Right lobe of liver (tissue), 4 donors: ENCODE measurements at regions not wholly inside any gene's neighbourhood (a gene's known extent, or its start where the extent isn't known, plus 50 kb on each side); places are given as distances from the start of the nearest gene placed in this dataset.

ENCODE experiments used
- POLR2A ChIP-seq: fragments of 450-650 bp; IDR thresholded peaks from one replicate; pipeline ENCODE4 v1.6.1; 2017; ENCODE audit warnings: antibody characterized with exemption, mild to moderate bottlenecking
- TF ChIP-seq, protein P1 (sequence below), 4 donors: fragments of 200-600 bp in 3 of 4; fragments of 450-650 bp in 1 of 4; IDR thresholded peaks; one replicate each; pipeline versions ENCODE4 v1.5.1 to v1.8.0; 2016 to 2022; ENCODE audit warnings: antibody characterized with exemption in 4 of 4, mild to moderate bottlenecking in 2 of 4
- donor health status: DM: no; HTN: no; CAD: no.
- donor health status: DM: no; HTN: no; CAD: no.
- donor health status: DM: no; HTN: yes; CAD: no.

DNA sequence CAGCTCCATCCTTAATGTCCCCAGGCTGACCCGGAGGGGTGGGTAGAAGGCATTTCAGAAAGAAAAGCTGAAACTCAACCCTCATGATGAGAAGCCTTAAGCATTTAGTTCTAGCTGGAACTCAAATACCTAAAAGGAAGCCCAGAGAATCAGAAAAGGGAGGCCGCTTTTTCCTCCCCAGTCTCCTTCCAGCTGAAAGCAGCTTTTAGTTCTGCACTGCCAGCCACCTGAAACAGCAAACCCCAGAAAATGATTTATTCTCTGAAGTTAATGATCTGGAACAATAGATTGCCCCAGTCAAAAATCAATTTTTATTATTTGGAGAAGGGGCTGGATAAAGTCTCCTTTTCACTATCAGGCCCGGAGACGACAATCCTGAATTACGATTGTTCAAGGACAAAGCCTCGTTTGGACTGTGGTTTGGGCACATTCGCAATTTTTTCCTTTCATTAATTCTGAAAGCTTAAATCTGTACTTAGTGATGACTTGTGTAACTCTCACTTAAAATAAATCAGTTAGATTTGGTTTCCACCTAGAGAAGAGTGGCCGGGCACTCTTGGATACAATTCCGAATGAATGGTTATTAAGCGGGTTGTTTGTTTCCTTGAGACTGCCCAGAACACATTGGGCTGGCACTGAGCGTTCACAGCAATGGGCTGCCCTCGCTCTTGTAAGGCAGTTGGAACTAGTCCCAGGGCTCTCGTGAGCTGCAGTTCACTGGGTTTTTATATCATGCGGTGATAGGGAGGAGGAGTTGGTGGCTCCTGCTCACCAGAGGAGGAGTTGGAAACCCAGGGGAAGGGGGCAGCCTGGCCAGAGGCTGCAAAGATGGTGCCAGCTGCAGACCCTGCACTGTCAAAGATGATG, 262.2 kb downstream of the CCSER2 start:
- TF ChIP-seq POLR2A = no peak
- TF ChIP-seq, protein P1, sequence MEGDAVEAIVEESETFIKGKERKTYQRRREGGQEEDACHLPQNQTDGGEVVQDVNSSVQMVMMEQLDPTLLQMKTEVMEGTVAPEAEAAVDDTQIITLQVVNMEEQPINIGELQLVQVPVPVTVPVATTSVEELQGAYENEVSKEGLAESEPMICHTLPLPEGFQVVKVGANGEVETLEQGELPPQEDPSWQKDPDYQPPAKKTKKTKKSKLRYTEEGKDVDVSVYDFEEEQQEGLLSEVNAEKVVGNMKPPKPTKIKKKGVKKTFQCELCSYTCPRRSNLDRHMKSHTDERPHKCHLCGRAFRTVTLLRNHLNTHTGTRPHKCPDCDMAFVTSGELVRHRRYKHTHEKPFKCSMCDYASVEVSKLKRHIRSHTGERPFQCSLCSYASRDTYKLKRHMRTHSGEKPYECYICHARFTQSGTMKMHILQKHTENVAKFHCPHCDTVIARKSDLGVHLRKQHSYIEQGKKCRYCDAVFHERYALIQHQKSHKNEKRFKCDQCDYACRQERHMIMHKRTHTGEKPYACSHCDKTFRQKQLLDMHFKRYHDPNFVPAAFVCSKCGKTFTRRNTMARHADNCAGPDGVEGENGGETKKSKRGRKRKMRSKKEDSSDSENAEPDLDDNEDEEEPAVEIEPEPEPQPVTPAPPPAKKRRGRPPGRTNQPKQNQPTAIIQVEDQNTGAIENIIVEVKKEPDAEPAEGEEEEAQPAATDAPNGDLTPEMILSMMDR (IDR thresholded peaks at IDR 0.05) = no peak
